ENCODE measurements at regions not wholly inside any gene's neighbourhood (a gene's known extent, or its start where the extent isn't known, plus 50 kb on each side); places are given as distances from the start of the nearest gene placed in this dataset.

DNA sequence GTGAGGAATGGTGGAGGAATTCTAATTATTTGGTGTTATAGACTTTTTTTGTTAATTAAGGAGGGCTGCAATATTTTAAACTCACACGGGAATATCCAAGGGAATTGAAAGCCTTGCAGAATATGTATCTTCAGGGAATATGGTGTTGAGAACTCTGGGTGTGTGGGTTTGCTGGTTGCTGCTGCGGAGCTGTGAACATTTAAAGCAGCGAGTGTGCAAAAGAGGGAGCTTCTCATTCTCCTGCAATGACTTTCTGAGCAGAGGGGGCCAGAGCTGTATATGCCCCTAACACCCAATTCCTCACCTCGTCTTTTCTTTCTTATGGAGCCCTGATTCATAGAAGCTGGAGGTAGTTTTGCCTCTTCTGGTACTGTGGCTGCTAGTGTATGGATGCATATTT is 217.7 kb downstream of the HIPK3 start:
- no peak for TF ChIP-seq CTCF (IDR thresholded peaks at IDR 0.05; ENCODE audit: low read depth, low read length)
- DNase-seq (ENCODE audit: extremely low read depth, low read depth) = no peak

DNA sequence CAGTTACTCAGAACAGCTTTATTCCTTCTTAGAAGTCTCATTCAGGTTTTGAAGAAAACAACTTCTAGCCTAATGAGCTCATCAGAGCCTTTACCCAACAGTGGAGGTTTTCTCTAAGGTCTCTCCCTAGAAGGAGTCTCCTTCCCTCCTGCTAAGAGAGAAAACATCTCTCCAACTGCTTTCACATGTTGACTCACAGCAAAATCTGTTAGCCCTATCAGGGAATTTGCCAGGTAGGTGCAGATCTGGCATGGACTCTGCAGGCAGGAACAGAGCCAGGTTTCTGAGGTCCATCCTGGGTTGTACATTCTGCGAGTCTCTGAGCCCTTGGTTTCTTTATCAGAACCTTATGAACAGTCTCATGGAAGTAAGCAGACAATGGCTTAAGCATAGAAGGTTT is 214.4 kb downstream of the HIPK3 start:
- no peak for TF ChIP-seq CTCF (IDR thresholded peaks at IDR 0.05; ENCODE audit: low read depth, low read length)
- DNase-seq (ENCODE audit: extremely low read depth, low read depth) = no peak

- no peak for DNase-seq (ENCODE audit: extremely low read depth, low read depth)
- TF ChIP-seq CTCF (IDR thresholded peaks at IDR 0.05; ENCODE audit: low read depth, low read length) = no peak
Observed at GRCh38 chr11:33467966-33468365, 210.8 kb downstream of the HIPK3 start.

DNA sequence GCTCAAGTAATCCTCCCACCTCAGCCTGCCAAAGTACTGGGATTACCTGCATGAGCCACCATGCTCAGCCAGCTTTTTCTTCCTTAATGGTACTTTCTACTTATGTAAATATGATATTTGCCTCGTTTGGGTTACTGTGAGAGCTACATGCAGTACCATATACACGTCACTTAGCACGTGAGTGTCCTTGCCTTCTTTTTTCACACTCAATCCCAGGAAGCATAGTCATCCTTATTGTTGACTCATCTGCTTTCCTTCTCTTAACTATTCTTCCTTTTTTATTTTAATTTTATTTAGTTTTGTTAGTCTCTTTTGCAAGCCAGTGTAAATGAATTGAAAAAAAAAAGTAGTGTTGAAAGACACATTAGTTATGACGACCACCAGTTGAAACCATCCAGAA is 205.9 kb downstream of the HIPK3 start:
- no peak for DNase-seq (ENCODE audit: extremely low read depth, low read depth)

GRCh38 chr11:33461369-33462125 is 204.4 kb downstream of the HIPK3 start:
- TF ChIP-seq CTCF (IDR thresholded peaks at IDR 0.05; ENCODE audit: low read depth, low read length) = no peak
- no peak for DNase-seq (ENCODE audit: extremely low read depth, low read depth)

More for the DNA sequence above, 205.9 kb downstream of the HIPK3 start:
- no peak for TF ChIP-seq CTCF (IDR thresholded peaks at IDR 0.05; ENCODE audit: low read depth, low read length)

DNA sequence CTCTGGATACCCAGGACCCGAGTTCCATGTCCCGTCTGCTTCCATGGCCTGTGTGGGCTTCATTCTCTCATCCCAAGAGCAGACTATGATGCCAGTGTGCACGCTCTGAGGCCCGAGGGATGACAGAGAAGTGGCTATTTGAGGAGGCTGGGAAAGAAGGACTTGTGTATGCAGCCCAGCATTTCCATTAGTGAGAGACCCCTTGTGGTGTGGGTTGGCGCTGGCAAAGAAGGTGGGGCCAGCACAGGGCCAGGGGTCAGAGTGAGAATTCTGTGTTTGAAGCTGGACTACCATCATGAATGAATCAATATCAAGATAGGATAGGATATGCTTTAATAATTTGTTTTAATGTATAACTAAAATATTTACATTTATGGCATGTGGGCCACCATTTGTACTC is 200.8 kb downstream of the HIPK3 start:
- no peak for TF ChIP-seq CTCF (IDR thresholded peaks at IDR 0.05; ENCODE audit: low read depth, low read length)
- no peak for DNase-seq (ENCODE audit: extremely low read depth, low read depth)

DNA sequence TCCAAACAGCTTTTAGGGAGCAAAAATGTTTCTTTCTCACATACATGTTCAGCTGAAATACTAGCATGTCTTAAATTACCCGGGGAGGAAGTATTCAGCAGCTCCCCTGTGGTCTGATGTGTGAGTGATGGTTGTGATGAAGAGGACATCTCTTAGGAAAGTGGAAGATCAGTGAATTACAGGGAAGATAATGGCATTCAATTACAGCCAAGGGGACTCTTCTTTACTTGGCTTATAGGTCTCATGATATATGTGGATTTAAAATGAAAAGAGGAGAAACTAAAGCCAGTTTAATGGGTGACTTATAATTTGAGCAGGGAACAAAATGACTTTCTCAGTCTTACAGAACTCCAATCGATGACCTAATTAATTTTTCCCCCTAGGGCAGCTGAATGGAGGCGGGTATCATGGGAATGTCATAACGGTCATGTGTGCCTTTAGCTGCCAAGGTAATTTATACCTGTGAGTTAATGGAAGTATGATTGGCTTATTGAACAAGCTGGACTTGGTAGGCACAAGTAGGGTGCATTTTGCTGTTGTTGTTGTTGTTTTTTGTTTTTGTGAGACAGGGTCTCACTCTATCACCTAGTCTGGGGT is 198.8 kb downstream of the HIPK3 start:
- TF ChIP-seq CTCF (IDR thresholded peaks at IDR 0.05; ENCODE audit: low read depth, low read length) = no peak
- no peak for DNase-seq (ENCODE audit: extremely low read depth, low read depth)

Measured in AG09319 (cell line).